ENCODE measurements at regions not wholly inside any gene's neighbourhood (a gene's known extent, or its start where the extent isn't known, plus 50 kb on each side); places are given as distances from the start of the nearest gene placed in this dataset.

DNA sequence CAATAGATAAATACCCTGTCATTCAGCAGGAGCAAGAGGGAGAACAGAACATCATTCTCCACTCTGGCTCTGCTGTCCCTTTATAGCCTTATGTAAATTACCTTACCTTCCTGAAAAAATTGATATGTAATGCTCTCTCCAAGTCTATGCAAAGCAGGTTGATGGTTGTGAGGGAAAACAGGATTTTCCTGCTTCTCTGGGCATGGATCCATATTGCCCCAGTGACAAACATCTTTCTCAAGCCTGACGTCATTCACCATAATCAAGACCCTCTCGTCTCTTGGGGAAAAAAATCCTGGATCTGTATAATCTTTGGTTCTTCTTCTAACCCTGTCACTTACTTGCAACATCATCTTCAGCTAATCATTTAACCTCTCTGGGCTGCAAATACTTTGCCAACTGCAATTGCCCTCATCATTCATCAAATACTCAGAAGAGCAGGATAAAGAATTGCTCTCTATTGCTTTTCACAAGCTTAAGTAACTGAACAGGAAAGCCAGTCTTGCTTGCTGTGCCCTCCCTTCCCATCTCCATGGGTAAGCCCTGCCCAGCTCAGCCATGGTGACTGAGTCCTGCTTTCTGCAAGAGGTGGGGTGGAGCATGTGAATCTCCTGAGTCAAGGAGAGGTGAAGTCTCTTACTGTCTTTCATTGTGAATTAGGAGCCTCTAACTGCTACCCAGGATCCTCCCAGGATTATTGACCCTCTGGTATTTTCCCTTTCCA is 123.7 kb upstream of the KLF7 start:
- TF ChIP-seq ZBTB7A (IDR thresholded peaks at IDR 0.05; ENCODE audit: low read depth) (no peak), CREB1 (IDR thresholded peaks at IDR 0.05; ENCODE audit: low read depth) (no peak), CEBPB (IDR thresholded peaks at IDR 0.05) (no peak), YY1 (IDR thresholded peaks at IDR 0.05; ENCODE audit: low read depth) (no peak), TEAD4 (IDR thresholded peaks at IDR 0.05) (no peak), TAF1 (IDR thresholded peaks at IDR 0.05; ENCODE audit: low read depth) (no peak), FOXM1 (IDR thresholded peaks at IDR 0.05; ENCODE audit: borderline replicate concordance, low read depth) (no peak), EGR1 (IDR thresholded peaks at IDR 0.05) (no peak), RAD21 (IDR thresholded peaks at IDR 0.05; ENCODE audit: low read depth) (no peak), NFIC (IDR thresholded peaks at IDR 0.05) (no peak), EP300 (IDR thresholded peaks at IDR 0.05; ENCODE audit: borderline replicate concordance) (no peak)
- TF ChIP-seq, protein P1, sequence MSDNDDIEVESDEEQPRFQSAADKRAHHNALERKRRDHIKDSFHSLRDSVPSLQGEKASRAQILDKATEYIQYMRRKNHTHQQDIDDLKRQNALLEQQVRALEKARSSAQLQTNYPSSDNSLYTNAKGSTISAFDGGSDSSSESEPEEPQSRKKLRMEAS (IDR thresholded peaks at IDR 0.05): no peak
- TF ChIP-seq, protein P2, sequence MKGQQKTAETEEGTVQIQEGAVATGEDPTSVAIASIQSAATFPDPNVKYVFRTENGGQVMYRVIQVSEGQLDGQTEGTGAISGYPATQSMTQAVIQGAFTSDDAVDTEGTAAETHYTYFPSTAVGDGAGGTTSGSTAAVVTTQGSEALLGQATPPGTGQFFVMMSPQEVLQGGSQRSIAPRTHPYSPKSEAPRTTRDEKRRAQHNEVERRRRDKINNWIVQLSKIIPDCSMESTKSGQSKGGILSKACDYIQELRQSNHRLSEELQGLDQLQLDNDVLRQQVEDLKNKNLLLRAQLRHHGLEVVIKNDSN (IDR thresholded peaks at IDR 0.05): no peak
- TF ChIP-seq, protein P3, sequence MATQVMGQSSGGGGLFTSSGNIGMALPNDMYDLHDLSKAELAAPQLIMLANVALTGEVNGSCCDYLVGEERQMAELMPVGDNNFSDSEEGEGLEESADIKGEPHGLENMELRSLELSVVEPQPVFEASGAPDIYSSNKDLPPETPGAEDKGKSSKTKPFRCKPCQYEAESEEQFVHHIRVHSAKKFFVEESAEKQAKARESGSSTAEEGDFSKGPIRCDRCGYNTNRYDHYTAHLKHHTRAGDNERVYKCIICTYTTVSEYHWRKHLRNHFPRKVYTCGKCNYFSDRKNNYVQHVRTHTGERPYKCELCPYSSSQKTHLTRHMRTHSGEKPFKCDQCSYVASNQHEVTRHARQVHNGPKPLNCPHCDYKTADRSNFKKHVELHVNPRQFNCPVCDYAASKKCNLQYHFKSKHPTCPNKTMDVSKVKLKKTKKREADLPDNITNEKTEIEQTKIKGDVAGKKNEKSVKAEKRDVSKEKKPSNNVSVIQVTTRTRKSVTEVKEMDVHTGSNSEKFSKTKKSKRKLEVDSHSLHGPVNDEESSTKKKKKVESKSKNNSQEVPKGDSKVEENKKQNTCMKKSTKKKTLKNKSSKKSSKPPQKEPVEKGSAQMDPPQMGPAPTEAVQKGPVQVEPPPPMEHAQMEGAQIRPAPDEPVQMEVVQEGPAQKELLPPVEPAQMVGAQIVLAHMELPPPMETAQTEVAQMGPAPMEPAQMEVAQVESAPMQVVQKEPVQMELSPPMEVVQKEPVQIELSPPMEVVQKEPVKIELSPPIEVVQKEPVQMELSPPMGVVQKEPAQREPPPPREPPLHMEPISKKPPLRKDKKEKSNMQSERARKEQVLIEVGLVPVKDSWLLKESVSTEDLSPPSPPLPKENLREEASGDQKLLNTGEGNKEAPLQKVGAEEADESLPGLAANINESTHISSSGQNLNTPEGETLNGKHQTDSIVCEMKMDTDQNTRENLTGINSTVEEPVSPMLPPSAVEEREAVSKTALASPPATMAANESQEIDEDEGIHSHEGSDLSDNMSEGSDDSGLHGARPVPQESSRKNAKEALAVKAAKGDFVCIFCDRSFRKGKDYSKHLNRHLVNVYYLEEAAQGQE (IDR thresholded peaks at IDR 0.05; ENCODE audit: low read depth): no peak

DNA sequence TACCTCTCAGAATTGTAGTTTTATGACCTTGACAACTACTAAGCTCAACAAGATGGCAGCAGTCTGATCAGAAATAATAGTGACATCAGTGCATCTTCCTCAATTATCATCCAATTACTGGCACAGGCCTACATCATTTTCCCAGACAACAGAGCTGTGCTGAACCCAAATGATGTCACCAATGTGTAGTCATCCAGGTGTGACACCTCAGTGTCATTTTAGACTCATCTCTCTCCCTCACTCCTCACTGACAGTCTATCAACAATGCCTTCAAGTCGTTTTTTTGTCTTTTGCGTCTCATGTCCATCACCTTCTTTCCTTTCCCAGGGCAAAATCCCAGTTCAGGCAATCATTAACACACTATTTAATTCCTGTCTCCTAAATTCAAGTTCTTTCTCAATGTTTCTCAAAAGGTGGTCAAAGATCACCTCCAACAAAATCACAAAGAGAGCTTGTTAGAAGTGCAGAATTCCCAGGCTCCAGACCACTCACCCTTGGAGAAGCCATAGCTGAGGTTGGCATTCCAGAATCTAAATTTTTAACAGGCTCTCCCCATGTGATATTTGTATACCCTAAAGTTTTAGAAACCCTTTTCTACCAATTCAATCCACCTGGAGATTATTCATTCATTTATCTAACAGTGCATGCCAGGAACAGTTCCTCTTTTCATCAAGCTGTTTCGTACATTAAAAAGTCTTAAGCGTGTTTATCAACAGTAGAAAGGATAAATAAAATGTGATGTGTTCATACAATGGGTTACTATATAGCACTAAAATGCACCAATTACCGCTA is 125.3 kb upstream of the KLF7 start:
- TF ChIP-seq CREB1 (IDR thresholded peaks at IDR 0.05; ENCODE audit: low read depth) (no peak), ZBTB7A (IDR thresholded peaks at IDR 0.05; ENCODE audit: low read depth) (no peak), EGR1 (IDR thresholded peaks at IDR 0.05) (no peak), YY1 (IDR thresholded peaks at IDR 0.05; ENCODE audit: low read depth) (no peak), CEBPB (IDR thresholded peaks at IDR 0.05) (no peak), TAF1 (IDR thresholded peaks at IDR 0.05; ENCODE audit: low read depth) (no peak), TCF12 (IDR thresholded peaks at IDR 0.05; ENCODE audit: low read depth) (no peak), NFIC (IDR thresholded peaks at IDR 0.05) (no peak), TEAD4 (IDR thresholded peaks at IDR 0.05) (no peak)
- TF ChIP-seq, protein P3 (IDR thresholded peaks at IDR 0.05; ENCODE audit: low read depth): no peak
- TF ChIP-seq, protein P2 (IDR thresholded peaks at IDR 0.05): no peak

DNA sequence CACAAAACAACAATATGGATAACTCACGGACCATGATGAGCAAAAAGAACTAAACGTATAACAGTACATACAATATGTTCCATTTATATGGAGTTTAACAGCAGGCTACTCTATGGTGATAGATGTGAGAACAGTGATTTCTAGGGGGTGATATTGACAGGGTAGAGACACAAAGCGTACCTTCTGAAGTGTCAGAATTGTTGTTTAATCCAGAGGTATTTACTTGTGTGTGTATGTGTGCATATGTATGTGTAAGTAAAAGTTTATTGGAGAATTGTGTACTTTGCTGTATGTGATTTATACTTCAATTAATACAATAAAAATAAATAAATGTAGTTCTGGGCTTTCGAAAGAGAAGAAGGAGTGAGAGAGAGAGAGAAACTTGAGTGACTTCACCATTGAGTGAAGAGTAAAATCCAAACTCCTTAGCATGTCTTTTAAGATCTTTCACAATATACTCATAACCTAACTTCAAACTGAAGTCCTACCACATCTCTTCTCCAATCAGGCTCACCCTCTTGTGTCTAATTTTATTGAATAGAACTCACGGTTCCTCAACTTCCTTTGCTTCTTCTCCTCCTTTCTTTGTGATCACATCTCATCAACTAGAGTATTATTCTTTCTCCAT is 126.0 kb upstream of the KLF7 start:
- TF ChIP-seq NFIC (IDR thresholded peaks at IDR 0.05): no peak
- TF ChIP-seq, protein P2 (IDR thresholded peaks at IDR 0.05): no peak
- no peak for TF ChIP-seq TAF1 (IDR thresholded peaks at IDR 0.05; ENCODE audit: low read depth)
- TF ChIP-seq, protein P1 (IDR thresholded peaks at IDR 0.05): no peak
- no peak for TF ChIP-seq ZBTB7A (IDR thresholded peaks at IDR 0.05; ENCODE audit: low read depth)
- no peak for TF ChIP-seq TEAD4 (IDR thresholded peaks at IDR 0.05)
- TF ChIP-seq EGR1 (IDR thresholded peaks at IDR 0.05): no peak
- no peak for TF ChIP-seq YY1 (IDR thresholded peaks at IDR 0.05; ENCODE audit: low read depth)
- TF ChIP-seq CEBPB (IDR thresholded peaks at IDR 0.05): no peak
- TF ChIP-seq RAD21 (IDR thresholded peaks at IDR 0.05; ENCODE audit: low read depth): no peak
- TF ChIP-seq CREB1 (IDR thresholded peaks at IDR 0.05; ENCODE audit: low read depth): no peak
- no peak for TF ChIP-seq EP300 (IDR thresholded peaks at IDR 0.05; ENCODE audit: borderline replicate concordance)

DNA sequence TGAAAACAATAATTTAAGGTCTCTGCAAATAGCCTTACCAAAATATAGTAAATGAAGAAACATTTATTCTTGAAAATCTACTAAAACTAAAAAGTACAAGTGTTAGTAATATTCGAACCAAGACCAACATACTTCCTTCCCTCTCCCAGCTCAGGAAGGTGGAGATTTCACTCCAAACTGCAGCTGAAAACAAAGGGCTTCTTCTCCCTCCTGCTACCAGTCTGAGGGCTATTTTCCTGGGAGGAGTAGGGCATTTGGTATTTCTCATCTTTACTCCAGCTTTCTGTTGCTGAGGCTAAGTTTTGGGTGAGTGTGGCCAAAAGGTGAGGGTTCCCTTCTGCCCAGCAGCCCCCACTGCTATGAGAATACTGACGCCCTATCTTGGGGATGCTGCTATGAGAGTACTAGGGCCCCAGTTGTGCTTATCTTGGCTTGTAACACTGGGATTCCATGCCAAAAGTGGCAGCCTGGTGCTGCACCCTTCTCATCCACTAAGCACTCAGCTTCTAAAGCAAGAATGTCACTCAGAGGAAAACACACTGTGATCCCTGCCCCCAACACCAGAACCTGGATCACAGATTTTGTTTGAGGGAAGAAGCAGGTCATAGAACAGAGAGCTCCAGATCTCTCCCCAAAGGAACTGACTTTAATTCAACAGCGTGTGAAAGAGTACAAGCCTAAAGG is 130.7 kb upstream of the KLF7 start:
- TF ChIP-seq FOXM1 (IDR thresholded peaks at IDR 0.05; ENCODE audit: borderline replicate concordance, low read depth) (no peak), TAF1 (IDR thresholded peaks at IDR 0.05; ENCODE audit: low read depth) (no peak), EGR1 (IDR thresholded peaks at IDR 0.05) (no peak), ZBTB7A (IDR thresholded peaks at IDR 0.05; ENCODE audit: low read depth) (no peak), CEBPB (IDR thresholded peaks at IDR 0.05) (no peak), CREB1 (IDR thresholded peaks at IDR 0.05; ENCODE audit: low read depth) (no peak), TEAD4 (IDR thresholded peaks at IDR 0.05) (no peak), EP300 (IDR thresholded peaks at IDR 0.05; ENCODE audit: borderline replicate concordance) (no peak), TCF12 (IDR thresholded peaks at IDR 0.05; ENCODE audit: low read depth) (no peak), RAD21 (IDR thresholded peaks at IDR 0.05; ENCODE audit: low read depth) (no peak), NFIC (IDR thresholded peaks at IDR 0.05) (no peak), YY1 (IDR thresholded peaks at IDR 0.05; ENCODE audit: low read depth) (no peak)
- TF ChIP-seq, protein P1 (IDR thresholded peaks at IDR 0.05): no peak
- TF ChIP-seq, protein P3 (IDR thresholded peaks at IDR 0.05; ENCODE audit: low read depth): no peak
- TF ChIP-seq, protein P2 (IDR thresholded peaks at IDR 0.05): no peak

Measured in Ishikawa (cell line).